Upper lobe of right lung (tissue), 1 donor: ENCODE measurements at regions not wholly inside any gene's neighbourhood (a gene's known extent, or its start where the extent isn't known, plus 50 kb on each side); places are given as distances from the start of the nearest gene placed in this dataset.
A peak's percentile ranks its signal among the peaks of the same experiment; 100 is the strongest.

ENCODE experiments used
- ATAC-seq: fragments of 200-7000 bp; cut with Tn5 transposase; one replicate; pipeline ENCODE4 v1.9.1; 2020; ENCODE audit warnings: mild to moderate bottlenecking, moderate library complexity
- DNase-seq: peaks from one replicate; pipeline ENCODE4 v3.0.0-alpha.2; 2020
- H3K27ac ChIP-seq: fragments of 200-600 bp; one replicate; pipeline ENCODE4 v1.8.0; 2022
- H3K27me3 ChIP-seq: fragments of 200-600 bp; one replicate; pipeline ENCODE4 v1.8.0; 2022; ENCODE audit warnings: mild to moderate bottlenecking
- H3K36me3 ChIP-seq: fragments of 200-600 bp; one replicate; pipeline ENCODE4 v1.8.0; 2022
- H3K4me1 ChIP-seq: fragments of 200-600 bp; one replicate; pipeline ENCODE4 v1.8.0; 2022
- H3K4me3 ChIP-seq: fragments of 200-600 bp; one replicate; pipeline ENCODE4 v1.8.0; 2022; ENCODE audit warnings: mild to moderate bottlenecking
- H3K9me3 ChIP-seq: fragments of 200-600 bp; one replicate; pipeline ENCODE4 v1.8.0; 2022
- intact Hi-C: fragments of 100-400 bp; cut with DNase I; formaldehyde crosslinking; loops from one replicate; pipeline ENCODE4 v1.11.0; 2022
- TF ChIP-seq, protein P1 (sequence below): fragments of 200-600 bp; IDR thresholded peaks from one replicate; pipeline ENCODE4 v1.8.0; 2022; ENCODE audit warnings: antibody characterized with exemption
- donor health status: DM: no; HTN: yes; CAD: no; lungs with severe emphysema.

DNA sequence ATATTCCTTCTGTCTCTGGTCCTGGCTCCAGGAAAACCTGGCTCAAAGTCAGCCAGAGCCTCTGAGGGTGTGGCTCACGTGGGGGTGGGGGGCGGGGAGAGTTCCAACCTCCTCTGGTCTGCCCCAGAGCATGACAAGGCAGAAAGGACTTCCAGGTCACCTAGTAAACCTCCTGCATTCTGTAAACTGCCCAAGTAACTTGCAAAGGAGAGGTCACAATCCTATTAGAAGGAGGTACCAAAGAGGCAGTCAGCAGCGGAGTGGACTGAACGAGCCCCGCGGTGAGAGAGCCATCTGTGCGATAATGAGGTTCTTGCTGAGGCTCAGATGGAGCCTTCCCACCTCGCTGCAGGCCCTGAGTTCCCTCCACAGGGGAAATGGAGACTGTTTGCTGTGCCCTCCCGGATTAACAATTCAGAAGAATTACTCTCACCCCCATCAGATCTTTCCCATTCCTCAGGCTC is 58.9 kb upstream of the GATA6 start:
- TF ChIP-seq, protein P1, sequence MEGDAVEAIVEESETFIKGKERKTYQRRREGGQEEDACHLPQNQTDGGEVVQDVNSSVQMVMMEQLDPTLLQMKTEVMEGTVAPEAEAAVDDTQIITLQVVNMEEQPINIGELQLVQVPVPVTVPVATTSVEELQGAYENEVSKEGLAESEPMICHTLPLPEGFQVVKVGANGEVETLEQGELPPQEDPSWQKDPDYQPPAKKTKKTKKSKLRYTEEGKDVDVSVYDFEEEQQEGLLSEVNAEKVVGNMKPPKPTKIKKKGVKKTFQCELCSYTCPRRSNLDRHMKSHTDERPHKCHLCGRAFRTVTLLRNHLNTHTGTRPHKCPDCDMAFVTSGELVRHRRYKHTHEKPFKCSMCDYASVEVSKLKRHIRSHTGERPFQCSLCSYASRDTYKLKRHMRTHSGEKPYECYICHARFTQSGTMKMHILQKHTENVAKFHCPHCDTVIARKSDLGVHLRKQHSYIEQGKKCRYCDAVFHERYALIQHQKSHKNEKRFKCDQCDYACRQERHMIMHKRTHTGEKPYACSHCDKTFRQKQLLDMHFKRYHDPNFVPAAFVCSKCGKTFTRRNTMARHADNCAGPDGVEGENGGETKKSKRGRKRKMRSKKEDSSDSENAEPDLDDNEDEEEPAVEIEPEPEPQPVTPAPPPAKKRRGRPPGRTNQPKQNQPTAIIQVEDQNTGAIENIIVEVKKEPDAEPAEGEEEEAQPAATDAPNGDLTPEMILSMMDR = no peak
- Histone ChIP-seq H3K27me3 (no peaks in the 10 kb centered on the region), H3K36me3 (no peaks in the 10 kb centered on the region), H3K27ac (no peak overlapping the region), H3K4me3 (no peak overlapping the region), H3K9me3 (no peaks in the 10 kb centered on the region), H3K4me1 (peaks cover 2% of the 10 kb centered on the region)
- DNase-seq (no peak), ATAC-seq (no peak)
- intact Hi-C loops = no loop called here

DNA sequence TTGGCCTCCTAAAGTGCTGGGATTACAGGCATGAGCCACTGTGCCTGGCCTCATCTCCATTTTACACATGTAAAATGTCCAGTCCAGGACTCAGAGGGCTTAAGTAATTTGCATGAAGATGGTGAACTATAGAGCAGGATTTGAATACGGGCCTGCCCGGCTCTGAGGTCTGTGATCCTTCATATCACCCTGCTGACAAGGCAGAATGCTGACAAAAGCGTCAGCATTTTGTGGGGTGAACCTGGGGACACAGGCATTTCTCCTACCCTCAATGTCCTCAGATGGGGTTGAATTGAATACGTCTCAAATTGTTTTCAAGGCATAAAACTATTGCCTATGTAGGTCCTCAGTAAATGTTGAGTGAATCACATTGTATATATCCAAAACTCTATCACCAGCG is 57.2 kb upstream of the GATA6 start:
- H3K4me1 ChIP-seq = peaks cover 5% of the 10 kb centered on the region
- no peaks in the 10 kb centered on the region for H3K36me3 ChIP-seq
- no peak overlapping the region for H3K27ac ChIP-seq
- TF ChIP-seq, protein P1 = no peak
- no peaks in the 10 kb centered on the region for H3K27me3 ChIP-seq
- DNase-seq = no peak
- no peaks in the 10 kb centered on the region for H3K9me3 ChIP-seq
- ATAC-seq = no peak
- intact Hi-C loops = no loop called here
- H3K4me3 ChIP-seq = no peak overlapping the region

DNA sequence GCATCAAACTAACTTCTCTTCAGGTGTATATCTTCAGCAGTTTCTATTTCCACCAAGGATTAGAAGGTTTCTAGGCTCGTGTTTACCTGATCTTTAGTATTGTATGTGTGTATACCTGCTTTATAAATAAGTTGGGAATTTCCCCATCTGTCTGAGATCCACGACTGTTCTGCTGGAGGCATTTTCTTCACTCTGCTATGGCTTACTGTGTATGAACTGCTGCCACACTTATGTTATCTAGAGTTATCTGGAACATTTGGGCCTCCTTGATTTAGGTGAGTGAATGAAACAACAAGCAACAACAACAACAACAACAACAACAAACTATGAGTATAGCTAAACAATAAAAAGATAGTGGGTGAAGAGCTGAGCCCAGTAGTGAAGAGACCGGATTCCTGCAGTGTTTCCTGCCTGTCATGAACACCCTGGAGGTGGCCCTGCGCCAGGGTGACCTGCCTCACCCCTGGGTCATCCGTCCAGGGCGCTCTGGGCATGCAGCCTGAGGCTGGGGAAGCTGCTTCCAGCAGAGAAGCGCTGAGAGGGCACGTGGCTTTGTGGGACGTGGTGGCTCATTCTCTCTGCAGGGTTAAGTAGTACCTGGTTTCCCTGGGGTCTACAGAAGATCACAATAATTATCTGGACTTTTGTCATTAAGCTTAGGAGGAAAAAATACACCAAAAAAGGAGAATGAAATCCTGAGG is 56.1 kb upstream of the GATA6 start:
- Histone ChIP-seq H3K27ac (no peak overlapping the region), H3K4me3 (no peak overlapping the region), H3K36me3 (no peaks in the 10 kb centered on the region), H3K27me3 (no peaks in the 10 kb centered on the region), H3K9me3 (no peaks in the 10 kb centered on the region), H3K4me1 (peaks cover 5% of the 10 kb centered on the region)
- ATAC-seq = peak; percentile 55
- TF ChIP-seq, protein P1 = no peak
- intact Hi-C loops = no loop called here
- no peak for DNase-seq

DNA sequence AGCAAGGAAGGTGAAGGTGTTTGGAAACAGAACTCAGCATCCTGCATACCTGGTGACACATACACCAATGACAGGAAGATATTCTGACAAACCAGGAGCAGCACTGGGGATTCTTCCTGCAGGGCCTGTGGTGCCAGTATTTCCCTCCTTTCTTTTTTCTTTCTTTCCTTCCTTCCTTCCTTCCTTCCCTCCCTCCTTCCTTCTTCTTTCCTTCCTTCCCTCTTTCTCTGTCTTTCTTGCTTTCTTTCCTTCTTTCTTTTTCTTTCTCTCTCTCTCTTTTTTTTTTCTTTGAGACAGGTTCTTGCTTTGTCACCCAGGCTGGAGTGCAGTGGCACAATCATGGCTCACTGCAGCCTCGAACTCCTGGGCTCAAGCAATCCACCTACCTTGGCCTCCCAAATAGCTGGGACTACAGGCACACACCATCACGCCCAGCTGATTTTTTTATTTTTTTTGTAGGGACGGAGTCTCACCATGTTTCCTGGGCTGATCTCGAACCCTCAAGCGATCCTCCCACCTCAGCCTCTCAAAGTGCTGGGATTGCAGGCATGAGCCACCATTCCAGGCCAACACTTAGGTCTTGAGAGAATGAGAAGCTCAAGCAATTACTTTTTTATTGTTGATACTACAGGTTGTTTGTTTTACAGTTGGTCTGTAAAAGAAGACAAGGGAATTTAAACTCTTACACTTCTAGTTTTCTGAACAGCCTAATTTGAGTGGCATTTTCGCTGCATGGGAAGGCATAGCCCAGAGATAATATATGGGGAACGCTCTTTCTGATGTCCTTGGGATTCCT is 54.7 kb upstream of the GATA6 start:
- peaks cover 5% of the 10 kb centered on the region for H3K4me1 ChIP-seq
- H3K27me3 ChIP-seq = no peaks in the 10 kb centered on the region
- no peaks in the 10 kb centered on the region for H3K9me3 ChIP-seq
- H3K36me3 ChIP-seq = no peaks in the 10 kb centered on the region
- H3K27ac ChIP-seq = no peak overlapping the region
- no peak for ATAC-seq
- TF ChIP-seq, protein P1 = no peak
- no peak overlapping the region for H3K4me3 ChIP-seq
- DNase-seq = no peak
- intact Hi-C loops = no loop called here

DNA sequence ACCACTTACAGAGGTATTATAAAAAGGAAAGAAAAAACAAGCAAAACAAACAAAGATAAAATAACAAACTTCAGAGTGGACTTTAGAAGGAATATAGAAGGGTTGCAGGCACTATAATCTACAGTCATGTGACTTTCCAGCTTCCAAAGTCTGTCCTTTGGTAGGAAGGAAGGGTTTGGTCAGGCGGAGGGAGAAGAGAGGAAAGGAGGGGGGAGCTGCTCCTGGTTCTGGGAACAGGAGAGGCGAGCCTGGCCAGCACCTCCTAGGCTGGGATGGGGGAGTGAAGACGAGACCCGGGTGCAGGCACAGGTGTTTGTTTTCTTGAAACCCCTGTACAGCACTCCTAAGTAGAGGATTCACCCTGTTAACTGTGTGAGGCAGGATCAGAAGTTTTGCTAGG is 53.8 kb upstream of the GATA6 start:
- no peaks in the 10 kb centered on the region for H3K27me3 ChIP-seq
- TF ChIP-seq, protein P1 = no peak
- intact Hi-C loops = no loop called here
- no peaks in the 10 kb centered on the region for H3K36me3 ChIP-seq
- no peak for ATAC-seq
- no peak for DNase-seq
- no peak overlapping the region for H3K27ac ChIP-seq
- H3K4me1 ChIP-seq = peaks cover 5% of the 10 kb centered on the region
- no peak overlapping the region for H3K4me3 ChIP-seq
- H3K9me3 ChIP-seq = peaks cover 2% of the 10 kb centered on the region
